NCI-H187 (cell line): ENCODE measurements at regions not wholly inside any gene's neighbourhood (a gene's known extent, or its start where the extent isn't known, plus 50 kb on each side); places are given as distances from the start of the nearest gene placed in this dataset.

Experiments
- DNase-seq, 2 experiments: peaks; one replicate each; lab custom pipeline; 2025; lab: John Stamatoyannopoulos, UW

DNA sequence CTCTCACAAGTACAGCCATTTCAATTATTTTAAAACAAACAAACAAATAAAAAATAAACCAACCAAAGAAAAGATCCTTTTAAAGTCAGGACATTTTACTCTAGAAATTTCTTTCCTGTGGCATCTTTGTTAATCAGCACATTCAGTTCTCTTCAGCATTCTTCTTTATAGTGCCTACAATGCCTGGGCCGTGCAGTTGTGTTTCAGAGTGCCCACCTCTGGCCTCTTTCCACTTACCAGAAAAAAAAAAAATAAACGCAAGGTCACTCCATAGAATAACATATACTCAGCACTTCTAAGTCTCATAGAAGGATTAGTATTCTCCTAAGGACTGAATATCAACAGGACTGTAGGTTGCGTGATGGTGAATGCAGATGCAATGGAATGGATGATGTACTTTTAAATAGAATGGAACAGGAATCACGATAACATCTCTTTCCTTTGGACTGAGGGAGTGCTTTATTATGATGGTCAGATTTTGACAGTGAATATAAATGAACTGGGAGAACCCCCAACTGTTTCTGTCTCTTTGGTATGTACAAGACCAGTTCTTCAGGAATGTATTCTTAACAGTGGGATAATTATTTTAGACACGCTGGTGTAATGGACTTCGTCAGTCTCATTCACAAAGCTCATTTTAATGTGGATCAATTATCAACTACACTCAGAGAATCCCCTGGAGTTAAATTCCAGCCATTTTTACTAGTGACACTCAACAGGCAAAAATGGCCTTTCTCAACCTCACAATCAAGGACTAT, 125.0 kb upstream of the NBEA start:
- DNase-seq = no peak

DNA sequence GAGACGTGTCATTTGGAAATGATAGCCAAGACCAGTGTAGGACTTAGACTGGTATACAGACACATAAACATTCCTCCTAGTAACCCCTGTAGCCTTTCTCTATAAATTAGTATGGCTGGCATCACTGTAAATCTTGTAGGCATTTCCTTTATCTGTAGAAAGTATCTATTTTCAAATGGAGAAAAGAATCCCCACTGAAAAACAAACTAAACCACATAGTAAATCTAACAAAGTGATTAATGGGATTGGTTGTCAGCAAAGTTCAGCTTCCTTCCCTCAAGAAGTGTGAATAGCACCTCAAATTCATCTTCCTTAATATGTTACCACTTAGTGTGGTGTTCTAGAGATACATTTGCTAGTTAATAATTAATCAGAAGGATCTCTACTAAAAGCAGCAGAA, 119.4 kb upstream of the NBEA start:
- no peak for DNase-seq

DNA sequence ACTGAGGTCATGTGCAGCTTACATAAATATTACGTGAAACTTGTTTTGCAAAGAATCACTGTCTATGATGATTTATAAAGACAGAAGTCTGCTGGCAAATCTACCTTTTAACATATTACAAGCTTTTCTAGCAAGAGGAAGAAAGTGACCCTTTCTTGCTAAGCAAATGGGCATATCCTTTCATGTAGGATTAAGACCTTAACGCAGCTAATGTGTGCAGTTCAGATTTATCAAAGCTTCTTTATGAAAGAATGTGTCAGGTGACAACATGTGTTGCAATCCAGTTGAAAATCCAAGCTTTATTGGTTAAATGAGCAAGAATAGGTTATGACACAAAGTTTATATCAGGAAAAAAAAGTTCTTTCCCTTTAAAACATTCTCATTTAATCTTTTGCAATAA, 115.6 kb upstream of the NBEA start:
- DNase-seq = no peak

DNA sequence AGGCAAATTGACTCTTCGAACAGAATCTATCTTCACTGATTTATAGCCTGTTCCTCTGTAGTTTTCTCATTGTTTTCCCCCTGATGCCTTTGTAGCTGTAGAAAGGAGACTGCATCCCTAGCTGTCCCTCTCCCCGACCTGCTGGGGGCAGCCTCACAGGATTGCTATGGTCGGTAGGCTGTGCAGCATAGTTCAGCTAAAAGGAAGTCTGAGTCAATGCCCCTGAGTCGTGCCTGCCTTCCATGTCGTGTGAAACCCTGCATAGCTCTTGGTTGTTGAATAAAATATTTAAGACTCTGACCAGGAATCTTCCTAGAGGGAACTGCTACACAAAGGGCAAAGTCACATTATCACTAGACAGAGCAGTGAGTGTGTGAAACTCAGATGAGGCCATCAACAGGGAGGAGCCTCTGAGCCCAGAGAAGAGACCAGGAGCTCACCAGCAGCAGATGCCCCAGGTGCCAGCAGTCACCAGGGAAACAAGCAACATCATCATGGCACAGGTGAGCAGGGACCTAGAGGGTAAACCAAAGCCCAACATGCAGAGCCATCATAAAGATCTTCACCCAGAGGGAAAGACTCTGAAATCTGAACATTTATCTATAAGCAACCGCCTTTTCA, 108.4 kb upstream of the NBEA start:
- no peak for DNase-seq

DNA sequence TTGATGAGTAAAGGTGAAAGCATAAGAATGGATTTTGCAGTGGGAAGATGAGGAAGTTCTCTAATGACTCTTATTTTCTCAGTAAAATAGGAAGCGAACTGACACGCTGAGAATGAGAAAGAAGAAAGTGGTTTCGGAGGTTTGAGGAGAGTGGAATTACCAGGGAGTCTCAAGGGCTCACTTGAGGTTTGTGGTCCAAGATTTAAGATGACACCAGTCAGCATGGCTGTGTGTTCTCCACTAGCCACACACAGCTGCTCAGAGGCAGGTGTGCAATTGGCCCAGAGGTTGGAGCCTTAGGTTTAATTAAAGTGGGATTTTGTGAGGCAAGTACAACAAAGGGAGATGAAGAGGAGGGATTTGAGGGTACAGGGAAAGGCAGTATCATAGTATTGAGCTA, 99.6 kb upstream of the NBEA start:
- DNase-seq = peak in 1 of 2 experiments; percentile 17

DNA sequence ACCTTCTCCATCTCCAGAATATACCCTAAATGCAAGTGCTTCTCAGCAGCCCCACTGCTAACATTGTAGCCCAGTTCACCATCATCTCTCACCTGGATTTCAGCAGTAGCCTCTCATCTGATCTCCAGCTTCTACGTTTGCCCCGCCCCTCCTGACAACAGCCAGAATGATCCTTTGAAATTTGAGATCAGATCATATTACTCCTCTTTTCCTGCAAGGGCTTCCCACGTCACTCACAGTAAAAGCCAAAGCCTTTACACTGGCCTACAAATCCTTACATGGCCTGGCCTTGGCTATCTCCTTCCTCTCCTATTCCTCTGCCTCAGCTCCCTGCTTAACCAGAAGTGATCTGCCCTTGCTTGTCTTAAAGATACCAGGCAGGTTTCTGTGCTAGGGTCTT, 94.3 kb upstream of the NBEA start:
- DNase-seq = peak; percentile 18 to 43

DNA sequence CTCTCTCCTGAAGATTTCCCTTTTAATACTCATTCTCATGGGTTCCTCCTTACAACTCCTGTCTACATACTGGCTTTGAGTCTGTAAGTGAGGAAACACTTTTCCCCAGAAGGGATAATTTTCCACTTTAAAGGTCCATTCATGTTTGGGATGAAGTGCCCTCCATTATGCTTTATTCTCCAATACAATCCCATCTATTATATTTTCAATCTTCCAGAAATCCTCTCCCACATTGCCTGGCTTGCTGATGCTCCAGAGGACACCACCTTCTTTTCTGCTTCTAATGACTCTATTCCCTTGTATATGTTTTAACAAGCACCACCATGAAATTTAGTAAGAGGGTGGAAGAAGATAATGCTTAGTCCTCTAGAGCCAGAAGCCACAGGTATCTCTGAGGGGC, 92.7 kb upstream of the NBEA start:
- DNase-seq = no peak

DNA sequence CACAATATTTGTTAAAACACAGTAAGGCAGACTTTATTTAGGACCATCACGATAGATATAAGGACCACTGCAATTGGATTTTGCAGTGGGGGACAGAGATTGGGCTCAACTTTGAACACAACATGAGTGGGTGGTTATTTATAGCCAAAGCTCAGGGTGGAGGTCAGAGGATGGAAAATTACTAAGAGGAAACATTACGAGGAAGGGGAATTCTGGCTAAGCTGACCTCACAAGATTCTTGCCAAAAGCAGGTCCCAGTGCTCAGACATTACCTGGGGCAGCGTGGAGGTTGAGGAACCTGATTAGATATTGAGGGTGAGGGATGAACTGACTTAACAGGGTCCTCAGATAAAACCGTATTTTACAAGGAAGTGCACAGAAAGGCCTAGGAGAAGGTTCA, 88.9 kb upstream of the NBEA start:
- DNase-seq = no peak

DNA sequence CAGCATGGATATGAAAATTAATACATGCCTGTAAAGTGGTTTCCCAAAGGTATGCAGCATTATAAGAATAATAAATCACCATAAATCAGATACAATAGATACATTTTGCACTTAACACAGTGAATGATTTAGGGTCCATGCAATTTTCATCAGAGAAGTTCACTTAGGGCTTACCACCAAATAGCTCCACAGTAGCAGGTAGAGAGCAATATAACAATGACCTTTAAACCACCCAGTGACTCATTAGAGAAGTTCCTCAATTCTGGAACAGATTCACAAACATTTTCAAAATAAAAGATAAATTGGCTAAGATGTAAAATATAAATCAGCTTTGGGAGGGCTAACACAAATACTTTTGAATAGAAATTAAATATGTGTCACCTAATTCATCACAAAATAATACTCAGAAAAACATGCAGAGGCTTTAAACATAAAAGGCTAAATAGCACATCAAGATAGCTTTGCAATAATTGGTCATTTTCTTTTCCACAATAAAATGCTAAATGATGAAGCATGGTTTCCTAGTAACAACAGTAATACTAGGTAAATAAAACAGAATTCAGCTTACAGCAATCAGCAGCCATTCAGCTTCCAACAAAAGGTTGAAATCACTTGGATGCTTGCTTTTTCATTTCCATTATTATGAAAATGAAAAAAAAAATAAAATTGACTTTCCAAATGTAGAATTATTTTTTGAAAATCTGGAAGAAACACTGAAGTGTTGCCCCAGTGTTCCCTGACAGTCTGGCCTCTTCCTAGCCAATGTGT, 84.3 kb upstream of the NBEA start:
- DNase-seq = no peak

DNA sequence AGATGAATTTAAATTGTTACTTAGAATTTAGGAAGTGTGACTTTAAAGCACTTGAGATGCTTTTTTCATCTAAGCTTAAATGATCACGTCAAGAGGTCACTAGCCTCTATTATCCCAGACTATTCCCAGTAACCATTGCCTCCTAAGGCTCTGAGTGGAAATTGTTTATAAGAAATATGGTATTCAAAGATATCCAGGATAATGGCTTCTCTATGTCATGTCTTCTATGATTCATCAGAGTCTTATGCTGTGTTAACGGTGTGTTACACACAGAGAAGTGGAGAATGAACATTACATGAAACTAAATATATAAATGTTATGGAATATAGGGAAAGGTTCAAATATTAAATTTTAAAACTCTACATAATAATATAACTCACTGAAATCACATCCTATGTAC, 79.8 kb upstream of the NBEA start:
- no peak for DNase-seq

DNA sequence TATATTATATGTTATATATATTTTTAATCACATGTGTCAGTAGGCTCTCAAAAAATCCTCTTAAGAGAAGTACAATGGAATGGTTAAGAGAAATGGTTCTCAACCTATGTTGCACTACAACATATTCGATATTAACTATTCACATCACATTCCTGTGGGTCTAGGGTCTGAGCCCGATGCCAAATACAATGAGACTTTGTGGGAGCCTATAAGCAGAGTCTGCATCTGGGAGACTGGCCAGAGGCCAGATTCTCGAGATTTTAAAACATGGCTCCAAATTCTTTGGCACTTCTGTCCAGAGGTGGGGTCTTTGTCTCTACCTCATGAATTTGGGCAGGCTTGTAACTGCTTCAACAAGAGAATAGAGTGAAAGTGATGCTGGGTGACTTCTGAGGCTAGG, 79.4 kb upstream of the NBEA start:
- DNase-seq = no peak

DNA sequence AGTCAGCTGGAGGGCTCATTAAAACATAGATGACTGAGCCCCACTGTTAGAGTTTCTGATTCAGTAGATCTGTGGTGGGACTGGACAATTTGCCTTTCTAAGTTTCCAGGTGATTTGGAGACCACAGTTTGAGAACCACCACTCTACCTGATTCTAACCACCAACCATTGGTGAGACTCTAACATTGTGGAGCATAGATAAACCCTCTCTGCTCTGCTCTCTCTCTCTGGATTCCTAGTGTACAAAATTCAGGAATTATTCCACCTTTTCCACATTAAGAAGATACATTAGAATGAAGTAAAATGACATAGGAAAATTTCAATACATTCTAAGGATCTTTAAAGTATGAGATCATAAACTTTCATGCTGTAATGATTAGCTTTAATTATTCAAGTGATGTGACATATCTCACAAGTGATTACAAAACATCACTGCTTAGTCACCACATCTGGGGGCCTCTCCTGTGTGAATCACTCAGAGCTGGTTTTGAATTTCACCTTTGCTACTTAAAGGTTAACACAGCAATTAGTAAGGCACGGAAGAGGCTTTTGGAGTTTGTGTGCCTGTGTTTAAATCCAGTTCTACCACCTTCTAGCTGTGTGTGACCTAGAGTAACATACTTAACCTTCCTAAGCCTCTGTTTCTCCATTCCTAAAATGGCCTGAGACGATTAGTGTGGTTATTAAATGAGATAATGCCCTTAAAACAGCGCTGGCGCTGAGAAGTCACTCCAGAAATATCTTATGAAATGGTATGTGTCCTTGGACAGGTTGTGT, 78.5 kb upstream of the NBEA start:
- no peak for DNase-seq

DNA sequence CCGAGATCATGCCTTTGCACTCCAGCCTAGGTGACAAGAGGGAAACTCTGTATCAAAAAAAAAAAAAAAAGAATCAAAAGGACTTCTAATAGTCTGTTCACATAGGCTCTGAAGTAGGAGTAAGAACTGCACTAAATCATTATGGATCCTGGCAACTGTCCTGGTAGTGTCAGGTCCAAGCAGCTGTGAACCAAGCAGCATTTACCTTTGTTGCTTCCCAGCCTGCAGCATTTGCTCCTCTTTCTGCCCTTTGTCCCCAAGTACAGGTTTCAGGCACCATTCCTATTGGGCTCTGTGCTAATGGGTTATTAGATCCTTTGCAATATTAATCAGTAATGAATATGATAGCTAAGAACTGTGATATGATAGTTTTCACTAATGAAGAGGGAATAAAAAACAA, 77.4 kb upstream of the NBEA start:
- DNase-seq = no peak

DNA sequence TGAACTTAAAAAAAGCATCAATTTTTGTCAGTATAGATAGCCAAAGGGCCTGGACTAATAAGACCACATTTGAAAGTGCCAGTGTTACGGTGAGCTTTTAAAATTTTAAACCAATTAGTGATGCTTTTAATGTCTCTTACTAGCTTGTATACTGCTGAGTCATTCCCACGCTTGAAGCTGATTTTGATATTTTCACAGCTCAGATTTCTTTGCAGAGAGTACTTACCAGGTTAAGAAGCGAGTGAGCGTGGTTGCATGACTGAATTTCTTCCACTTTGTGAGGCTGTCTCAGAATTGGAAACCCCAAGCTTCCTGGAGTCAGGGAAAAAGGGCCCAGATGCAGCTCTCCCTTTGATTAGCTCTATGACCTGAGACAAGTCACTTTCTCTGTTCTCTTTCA, 74.5 kb upstream of the NBEA start:
- no peak for DNase-seq

DNA sequence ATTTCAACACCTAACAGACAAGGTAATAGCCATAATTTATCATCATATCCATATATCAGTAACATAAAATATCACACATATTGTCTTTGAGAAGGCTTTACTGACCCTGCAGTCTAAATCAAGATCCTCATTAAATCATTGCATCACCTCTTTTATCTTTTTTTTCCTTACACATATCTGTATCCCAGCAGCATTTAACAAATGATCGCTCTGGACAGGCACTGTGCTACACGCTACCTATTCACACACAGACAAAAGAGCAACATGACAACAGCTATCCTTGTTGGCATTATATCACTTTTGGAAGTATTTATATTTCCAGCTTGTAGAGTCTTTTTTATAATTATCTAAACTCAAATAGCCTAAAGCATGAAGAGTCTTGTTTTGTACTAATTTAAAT, 73.3 kb upstream of the NBEA start:
- no peak for DNase-seq

DNA sequence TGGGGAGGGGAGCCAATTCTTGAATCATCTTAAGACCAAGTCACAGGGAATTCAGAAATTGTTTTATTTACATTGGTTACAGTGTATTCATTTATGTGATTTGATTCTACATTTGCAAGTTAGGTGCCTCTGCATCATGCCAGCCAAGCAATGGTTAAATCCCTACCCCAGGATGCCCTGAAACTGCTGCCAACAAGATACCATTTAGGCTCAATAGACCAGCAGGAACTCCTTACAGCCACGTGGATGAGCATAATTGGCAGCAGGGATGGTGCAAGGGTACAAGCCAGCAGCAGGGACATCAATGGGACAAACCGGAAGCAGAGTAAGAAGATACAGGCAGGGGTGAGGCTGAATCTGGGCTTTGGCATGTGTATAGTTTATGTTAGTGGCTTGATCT, 72.4 kb upstream of the NBEA start:
- no peak for DNase-seq

DNA sequence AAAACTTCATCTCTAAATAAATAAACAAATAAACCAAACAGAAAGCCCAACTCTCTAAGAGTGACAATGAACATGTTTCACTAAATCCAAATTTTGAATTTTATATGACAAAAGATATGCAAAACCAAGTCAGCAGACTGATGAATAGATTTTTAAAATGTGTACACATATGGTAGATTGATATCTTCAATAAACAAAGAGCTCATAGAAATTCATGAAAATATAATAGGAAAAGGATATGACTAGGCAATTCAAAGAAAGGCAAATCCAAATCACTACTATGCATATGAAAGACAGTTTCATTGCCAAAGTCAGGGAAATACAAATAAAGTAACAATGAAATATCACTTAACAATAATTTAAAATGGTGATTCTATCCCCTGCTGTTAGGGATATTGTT, 63.7 kb upstream of the NBEA start:
- DNase-seq = no peak

DNA sequence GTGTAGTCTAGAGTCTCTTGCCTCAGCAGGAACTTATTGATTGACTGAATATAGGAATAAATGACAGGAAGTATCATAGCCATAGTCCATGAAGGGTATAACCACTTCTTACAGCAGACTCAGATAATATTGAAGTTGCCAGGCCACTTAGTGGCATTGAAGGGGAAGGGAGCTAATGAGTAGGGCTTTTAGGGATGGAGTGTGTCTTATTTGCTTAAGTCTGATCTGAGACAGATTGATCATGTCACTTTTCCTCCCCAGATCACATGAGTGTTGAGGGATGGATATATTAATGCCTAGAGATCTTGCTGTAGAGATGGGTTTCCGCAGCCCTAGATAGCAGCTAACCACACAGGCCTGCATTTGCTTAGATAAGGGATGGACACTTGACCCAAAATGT, 62.2 kb upstream of the NBEA start:
- no peak for DNase-seq

DNA sequence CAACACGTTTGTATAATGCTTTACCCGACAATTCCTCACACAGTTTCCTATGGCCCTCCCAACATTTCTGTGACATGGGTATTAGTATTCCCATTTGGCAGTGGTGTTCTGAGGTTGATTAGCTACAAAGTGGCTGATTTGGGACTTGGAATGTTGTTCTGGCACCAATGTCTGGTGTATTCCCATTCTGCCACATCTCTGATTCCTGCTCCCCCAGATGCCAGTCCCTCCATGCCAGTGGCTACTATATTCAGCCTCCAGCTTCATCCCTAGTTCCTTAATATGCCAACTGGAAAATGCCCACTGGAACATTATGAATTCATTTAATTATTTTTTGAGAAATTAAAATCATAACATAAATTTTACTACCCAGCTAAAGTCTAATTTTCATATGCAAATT, 60.6 kb upstream of the NBEA start:
- no peak for DNase-seq

DNA sequence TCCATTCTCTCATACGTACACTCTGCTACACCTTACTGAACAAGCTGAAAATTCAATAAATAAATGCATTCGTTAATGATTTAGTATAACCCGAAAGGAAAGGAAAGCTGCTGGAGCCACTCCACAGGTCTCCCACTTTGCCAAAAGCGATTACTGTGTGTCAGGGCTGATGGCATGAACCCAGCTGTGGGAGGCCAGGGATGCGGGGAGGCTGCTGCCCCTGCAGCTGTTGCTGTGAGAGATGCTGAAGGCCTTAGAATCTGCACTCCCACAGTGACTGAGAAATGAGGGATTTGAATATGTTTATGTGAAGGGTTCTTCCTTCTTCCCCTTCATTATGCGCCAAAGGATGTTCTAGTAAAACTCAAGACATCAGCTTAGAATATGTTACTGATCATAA, 58.7 kb upstream of the NBEA start:
- no peak for DNase-seq

DNA sequence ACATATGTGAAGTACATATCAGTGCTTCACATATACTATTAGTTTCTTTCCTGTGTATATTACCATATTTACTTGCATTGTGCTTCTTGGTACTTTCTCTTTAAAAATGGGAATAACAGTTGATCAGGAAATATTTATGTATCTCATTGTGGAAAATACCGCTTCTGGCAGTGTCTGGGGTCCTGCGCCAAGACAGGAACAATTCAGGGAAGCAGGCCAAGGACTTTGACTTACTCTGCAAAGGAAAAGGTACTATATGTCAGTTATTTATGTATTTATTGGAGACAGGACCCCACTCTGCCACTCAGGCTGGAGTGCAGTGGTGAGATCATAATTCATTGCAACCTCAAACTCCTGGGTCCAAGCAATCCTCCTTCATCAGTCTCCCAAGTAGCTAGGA, 57.7 kb upstream of the NBEA start:
- no peak for DNase-seq

DNA sequence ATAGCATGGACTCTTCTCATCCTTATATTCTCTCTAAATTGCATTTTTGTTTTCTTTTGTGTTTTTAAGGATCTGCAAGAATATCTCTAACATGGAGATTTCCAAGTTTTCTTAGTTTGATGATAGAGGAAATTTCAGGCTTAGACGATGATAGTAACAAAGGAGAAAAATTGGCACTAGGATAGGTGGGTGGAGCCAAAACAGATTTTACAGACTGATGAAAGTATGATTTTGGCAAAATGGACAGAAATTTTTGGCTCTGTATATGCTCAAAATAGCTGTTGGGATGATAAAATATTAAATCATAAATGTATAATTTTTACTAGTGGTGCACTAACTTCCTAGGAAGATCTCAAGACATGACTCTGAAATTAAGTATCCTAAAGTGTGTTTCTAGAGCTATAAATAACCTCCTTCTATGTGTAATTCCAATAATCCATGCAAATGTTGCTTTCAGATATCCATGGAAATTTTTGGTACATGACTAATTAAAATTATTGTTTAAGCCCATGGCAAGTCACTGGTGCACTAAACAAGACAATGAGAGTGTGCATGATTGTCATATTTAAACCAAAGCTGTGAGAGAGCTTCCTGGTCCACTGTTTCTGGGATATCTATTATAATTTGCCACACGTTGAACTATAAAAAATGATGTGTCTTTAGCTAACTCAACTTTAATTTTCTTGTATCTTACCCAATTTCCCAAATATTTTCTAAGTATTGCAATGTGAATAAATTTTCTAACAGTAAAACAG, 55.8 kb upstream of the NBEA start:
- DNase-seq = no peak
